HG03060 (cell line): ENCODE measurements at regions not wholly inside any gene's neighbourhood (a gene's known extent, or its start where the extent isn't known, plus 50 kb on each side); places are given as distances from the start of the nearest gene placed in this dataset.
"Not testable (repeated sequence)": the region's sequence is repeated elsewhere in the genome, so short reads cannot be mapped to it uniquely, and the experiment has no call there.

Experiments used
- ATAC-seq: cut with Tn5 transposase; IDR thresholded peaks from one replicate; pipeline ENCODE4 v1.9.1; 2021; ENCODE audit warnings: low read depth, moderate number of reproducible peaks; ENCODE audit not compliant: unreplicated experiment

DNA sequence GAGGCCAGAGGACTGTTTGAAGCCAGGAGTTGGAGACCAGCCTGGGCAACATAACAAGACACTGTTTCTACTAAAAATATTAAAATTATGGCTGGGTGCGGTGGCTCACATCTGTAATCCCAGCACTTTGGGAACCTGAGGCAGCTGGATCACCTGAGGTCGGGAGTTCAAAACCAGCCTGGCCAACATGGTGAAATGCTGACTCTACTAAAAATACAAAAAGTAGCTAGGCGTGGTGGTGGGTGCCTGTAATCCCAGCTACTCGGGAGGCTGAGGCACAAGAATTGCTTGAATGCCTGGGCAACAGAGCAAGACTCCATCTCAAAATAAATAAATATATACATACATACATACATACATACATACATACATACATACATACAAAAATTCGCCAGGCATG, 99.7 kb downstream of the TMEM130 start:
- not testable (repeated sequence) for ATAC-seq

DNA sequence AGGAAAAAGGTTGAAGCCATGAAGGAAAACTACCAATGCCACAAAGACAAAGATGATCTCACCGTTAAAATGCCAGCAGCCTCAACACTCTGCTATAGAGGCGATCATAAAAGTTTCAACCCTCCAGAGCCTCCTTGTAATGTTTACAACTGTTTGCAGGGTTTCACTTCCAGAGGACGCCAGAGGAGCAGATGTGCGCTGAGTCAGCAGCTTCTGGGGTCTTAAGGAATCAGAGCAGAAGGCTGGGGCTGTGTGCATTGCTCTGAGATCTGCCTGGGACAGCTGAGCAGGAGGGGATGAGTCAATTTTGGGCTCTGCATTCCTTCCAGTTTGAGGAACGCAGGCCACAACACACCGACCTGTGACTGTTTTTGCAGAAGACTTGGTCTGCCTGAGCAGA, 98.3 kb downstream of the TMEM130 start:
- ATAC-seq, result no peak

DNA sequence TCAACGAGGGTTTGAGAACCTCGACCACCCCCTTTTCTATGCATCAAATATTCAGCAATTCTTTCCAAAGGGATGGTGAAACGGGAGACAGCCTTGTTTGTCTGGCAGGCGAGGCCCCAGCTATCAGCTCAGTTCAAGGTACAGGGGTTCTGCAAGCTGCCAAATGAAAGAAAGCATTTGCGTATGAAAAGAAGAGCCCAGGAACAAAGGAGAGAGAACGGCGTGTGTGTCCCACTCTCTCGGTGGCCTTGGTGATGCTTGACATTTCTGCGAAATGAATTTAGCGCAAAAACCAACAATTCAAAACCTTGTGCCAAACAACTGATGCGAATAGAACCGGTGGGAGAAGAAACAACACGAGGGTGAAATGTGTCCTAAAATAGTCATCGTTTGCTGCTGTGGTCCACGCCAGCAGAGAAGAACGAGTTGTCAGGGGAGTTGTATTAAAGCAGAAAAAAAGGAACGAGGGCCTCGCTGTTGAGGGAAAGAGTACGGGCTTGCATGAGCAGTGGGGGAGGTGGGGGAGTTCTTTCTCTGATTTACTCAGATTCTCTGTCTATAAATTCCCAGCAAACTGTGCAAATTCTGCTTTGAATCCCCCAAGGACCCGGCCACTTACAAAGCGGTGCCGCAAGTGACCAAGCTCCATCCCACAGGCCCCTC, 97.7 kb downstream of the TMEM130 start:
- no peak for ATAC-seq

DNA sequence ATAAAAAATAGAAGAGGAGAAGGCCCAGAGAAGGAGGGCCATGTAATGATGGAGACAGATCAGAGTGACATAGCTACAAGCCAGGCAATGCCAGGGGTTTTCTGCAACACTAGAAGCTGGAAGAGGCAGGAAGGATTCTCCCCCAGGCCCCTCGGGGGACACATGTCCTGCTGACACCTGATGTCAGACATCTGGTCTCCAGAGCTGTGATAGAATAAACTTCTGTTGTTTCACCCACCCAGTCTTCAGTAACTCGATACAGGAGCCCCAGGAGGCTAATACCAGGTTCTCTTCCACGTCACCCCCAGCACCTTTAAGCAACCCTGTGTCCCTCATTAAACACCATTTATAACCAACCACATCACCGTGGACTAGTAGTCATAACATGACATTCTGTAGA, 94.9 kb downstream of the TMEM130 start:
- no peak for ATAC-seq

DNA sequence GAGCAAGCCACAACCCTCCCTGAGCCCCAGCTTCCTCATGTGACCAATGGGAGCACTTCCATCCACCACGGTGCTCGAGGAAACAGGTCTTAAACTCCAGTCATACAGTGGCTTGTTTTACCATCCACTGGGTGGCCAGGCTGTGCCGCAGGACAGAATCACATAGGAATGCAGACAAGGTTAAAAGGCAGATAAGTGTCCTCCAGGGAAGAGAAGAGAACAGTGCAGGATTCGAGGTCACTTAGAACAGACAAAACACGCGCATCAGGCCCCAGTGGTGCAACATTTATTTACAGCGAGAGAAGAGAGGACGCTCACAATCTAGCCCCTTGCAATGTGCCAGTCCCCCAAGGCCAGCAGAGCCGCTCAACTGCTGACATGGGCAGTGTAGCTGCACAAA, 92.8 kb downstream of the TMEM130 start:
- ATAC-seq, result no peak

DNA sequence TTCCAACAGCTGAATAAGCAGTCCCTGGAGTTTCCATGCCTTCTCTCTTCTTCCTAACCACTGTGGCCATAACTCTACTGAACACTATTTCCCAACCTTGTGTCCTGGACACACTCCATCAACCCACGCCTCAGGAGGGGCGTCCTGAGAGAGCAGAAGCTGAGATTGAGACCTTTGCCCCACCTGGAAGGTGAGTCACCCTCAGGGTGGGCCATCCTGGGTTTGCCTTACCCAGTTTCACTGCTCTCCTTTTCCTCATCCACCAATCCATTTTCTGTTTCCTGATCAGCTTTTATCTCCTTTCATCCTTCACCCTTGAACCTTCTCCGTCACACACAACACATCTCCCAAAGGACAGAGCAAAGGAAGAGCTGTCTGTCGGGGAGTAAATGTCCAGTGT, 91.4 kb downstream of the TMEM130 start:
- ATAC-seq, result no peak

DNA sequence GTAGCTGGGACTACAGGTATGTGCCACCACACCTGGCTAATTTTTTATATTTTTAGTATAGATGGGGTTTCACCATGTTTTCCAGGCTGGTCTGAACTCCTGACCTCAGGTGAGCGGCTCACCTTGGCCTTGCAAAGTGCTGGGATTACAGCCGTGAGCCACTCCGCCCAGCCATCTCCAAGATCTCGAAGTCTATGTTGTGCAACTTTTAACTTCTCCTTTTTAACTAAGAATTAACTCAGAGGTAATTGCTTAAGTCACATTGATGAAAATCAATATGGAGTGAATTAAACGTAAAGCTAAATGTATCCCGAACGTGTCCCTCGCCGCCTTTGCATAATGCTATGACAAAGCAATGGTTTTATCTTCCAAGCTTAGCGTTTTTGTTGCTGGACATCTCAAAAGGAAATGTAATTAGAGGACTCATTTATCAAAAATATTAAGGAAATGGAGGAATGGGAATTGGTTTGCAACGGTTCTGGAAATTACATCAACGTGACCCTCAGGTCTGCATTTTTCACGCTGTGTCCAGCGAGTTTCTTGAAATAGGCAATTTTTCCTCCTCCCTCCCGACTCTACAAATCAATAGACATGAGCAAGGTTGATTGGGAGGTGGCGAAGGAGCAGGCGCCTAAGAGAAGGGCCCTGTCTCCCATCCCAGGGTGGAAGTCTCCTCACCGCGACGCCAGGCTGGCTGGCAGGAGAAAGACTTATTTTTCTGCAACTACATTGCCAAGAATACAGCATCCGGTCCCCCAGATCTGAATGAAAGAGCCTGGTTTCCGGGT, 89.8 kb downstream of the TMEM130 start:
- no peak for ATAC-seq

DNA sequence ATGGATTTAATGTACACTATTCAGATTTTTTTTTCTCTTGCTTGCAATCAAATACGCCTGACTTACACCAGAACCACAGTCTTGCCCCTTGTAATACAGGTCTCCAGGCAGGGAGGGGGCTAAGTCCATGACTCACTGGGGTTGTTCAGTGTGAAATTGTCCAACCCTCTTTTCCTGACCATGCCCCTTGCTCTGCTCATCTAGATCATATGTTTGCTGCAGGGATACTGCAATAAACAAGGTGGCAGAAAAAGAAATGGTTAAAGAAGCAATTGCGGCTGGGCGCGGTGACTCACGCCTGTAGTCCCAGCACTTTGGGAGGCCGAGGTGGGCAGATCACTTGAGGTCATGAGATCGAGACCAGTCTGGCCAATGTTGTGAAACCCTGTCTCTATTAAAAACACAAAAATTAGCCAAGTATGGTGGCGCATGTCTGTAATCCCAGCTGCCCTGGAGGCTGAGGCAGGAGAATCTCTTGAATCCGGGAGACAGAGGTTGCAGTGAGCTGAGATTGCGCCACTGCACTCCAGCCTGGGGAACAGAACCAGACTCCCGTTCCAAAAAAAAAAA, 85.5 kb downstream of the TMEM130 start:
- no peak for ATAC-seq

DNA sequence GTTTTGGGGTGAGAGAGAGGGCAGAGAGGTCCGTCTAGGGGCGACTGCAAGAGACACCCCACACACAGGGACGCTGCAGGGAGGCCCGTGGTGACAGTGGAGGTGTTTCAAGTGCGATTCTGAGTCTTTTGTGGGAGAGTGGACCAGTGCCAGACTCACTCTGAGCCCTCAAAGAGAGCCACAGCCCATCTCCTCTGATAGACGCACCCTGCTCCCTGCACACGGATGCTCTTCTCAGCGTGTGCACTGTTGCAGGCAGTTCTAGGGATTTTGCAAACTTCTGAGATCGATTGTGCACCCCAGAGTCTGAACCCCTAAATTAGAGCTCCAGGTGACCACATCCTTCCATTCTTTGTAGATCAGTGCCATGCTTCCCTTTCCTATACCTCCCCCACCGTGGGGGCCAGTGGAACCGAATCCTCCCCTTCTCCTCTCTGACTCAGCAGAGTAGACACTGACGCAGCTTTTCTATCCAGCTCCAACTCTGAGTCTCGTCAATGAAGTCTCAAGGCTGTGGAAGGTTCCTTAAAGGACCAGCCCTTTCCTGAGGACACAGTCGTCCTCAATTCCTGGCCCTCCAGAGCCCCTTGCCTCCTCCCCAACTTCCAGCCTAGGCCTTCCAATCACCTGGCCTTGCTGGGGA, 83.8 kb downstream of the TMEM130 start:
- ATAC-seq, result no peak

DNA sequence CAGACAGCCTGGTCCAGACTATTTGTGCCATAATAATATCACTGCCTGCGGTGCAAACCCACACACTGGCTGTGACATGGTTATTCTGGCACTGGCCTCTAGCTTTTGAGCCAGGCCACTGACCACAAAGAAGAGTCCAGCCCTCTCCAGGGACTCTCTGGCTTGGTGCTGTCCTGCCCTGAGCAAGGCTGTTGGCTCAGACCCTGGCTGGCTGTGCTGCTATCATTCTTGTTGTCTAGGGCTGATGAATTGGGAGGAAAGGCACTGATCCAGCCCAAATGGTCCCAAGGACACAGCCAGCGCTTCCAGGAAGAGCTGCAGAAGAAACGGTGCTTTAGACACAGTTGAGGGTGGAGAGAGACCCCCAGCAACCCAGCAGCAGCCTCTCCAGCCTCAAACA, 80.8 kb downstream of the TMEM130 start:
- ATAC-seq, result no peak

DNA sequence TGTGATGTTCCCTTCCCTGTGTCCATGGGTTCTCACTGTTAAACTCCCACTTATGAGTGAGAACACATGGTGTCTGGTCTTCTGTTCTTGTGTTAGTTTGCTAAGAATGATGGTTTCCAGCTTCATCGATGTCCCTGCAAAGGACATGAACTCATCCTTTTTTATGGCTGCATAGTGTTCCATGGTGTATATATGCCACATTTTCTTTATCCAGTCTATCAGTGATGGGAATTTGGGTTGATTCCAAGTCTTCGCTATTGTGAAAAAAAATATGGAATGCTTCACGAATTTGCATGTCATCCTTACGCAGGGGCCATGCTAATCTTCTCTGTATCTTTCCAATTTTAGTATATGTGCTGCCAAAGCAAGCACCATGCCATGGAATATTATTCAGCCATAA, 75.4 kb downstream of the TMEM130 start:
- not testable (repeated sequence) for ATAC-seq

DNA sequence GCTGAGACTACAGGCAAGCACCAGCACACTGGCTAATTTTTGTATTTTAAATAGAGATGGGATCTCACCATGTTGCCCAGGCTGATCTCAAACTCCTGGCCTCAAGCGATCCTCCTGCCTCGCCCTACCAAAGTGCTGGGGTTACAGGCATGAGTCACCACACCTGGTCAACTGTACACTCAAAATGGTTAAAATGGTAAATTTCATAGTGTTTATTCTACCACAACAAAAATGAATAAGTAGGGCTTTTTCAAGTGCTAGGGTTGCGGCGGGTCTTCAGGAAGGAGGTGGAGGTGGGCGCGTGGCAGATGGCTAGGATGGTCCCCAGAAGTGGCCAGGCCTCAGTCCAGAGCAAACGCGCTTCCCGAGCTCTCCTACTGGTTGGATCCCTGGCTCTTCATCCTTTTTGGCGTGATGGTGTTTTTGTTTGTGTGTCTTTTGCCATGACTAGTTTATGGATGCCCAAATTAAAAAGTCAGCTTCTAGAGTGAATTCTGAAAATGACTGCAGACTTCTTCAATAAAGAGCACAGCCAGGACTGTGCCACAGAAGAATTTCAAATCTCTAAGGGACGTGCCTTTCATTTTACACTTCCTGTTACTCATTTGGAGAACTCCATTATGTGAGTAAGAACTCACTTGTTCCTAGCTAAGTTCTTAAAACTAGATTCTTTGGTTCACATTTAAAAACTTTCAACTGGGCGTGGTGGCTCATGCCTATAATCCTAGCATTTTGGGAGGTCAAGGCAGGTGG, 73.9 kb downstream of the TMEM130 start:
- ATAC-seq, result peak; percentile 87
